ENCODE measurements at regions not wholly inside any gene's neighbourhood (a gene's known extent, or its start where the extent isn't known, plus 50 kb on each side); places are given as distances from the start of the nearest gene placed in this dataset.

DNA sequence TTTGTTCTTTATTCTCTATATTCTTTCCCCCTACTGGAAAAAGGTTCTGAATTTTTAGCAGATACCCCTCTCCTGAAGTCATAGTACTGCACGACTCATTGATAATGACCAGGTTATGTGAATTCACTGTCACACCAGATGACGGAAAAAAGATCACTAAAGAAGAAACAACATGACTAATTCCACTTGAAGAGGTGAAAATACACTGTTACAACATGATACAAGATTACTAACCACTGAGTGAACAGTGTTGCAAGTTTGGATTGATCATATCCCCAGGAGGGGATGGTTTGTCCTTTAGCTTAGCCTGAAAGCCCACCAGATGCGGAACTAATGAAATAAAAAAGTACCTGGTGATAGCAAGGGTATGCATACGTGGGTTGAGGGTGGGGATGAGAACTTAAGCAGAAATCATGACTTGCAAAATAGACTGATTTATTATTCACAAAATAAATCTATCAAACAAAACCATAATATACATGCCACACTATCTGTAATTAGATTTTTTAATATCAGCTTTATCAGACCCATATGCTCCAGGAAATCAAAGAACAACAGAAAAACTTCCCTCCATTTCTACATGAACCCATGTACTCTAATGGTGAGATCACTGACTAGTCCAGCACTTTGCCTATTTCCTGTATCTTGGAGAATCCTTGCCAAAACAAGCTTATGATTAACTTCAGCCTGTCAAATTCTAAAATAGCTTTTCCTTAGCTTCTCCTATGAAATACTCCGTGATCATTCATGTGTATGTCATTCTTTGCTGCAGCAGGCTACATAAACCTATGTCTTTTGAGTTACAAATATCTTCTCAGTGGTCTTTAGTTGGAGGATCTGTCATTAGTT, 257.4 kb upstream of the AGA start:
- TF ChIP-seq, protein P1, sequence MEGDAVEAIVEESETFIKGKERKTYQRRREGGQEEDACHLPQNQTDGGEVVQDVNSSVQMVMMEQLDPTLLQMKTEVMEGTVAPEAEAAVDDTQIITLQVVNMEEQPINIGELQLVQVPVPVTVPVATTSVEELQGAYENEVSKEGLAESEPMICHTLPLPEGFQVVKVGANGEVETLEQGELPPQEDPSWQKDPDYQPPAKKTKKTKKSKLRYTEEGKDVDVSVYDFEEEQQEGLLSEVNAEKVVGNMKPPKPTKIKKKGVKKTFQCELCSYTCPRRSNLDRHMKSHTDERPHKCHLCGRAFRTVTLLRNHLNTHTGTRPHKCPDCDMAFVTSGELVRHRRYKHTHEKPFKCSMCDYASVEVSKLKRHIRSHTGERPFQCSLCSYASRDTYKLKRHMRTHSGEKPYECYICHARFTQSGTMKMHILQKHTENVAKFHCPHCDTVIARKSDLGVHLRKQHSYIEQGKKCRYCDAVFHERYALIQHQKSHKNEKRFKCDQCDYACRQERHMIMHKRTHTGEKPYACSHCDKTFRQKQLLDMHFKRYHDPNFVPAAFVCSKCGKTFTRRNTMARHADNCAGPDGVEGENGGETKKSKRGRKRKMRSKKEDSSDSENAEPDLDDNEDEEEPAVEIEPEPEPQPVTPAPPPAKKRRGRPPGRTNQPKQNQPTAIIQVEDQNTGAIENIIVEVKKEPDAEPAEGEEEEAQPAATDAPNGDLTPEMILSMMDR (conservative IDR thresholded peaks at IDR 0.05; ENCODE audit: low read depth, low read length): no peak
- H3K4me3 ChIP-seq (ENCODE audit: low read depth, low read length): no peak overlapping the region
- peak; percentile 88 for DNase-seq (ENCODE audit: low read depth)

DNA sequence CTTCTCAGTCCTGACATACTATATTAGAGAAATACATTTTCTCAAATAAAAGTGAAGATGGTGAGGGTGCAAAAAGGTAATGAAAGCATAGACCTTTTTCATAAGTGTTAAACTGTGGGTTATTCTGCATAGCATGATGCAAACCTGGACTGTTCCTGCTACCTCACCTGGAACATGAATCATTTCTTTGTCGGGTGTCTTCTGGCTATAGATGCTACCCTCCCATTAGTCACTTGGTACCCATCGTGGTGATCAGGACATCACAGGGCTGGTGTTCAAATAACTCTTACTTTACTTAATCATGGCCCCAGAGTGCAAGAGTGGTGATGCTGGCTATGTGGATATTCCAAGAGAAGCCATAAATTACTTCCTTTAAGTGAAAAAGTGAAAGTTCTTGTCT, 264.7 kb upstream of the AGA start:
- no peak overlapping the region for H3K4me3 ChIP-seq (ENCODE audit: low read depth, low read length)
- no peak for DNase-seq (ENCODE audit: low read depth)
- TF ChIP-seq, protein P1 (conservative IDR thresholded peaks at IDR 0.05; ENCODE audit: low read depth, low read length): no peak

DNA sequence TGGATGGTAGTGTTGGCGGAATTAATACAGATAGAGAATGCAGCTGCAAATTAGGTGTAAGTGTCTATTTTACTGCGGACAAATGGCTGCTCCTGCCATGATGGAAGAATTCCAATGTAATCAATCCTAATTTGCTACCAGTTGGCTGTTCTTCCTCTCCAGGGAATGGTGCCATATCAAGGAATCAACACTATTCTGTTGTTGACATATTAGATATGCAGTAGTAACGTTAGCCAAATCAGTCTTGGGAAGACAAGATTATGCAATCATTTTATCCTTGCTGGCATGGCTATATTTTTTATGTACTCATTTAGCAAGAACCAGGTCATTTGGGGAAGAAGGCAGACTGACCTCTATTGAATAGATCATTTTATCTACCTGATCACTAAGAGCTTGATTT, 271.2 kb upstream of the AGA start:
- DNase-seq (ENCODE audit: low read depth): no peak
- TF ChIP-seq, protein P1 (conservative IDR thresholded peaks at IDR 0.05; ENCODE audit: low read depth, low read length): no peak
- no peak overlapping the region for H3K4me3 ChIP-seq (ENCODE audit: low read depth, low read length)

DNA sequence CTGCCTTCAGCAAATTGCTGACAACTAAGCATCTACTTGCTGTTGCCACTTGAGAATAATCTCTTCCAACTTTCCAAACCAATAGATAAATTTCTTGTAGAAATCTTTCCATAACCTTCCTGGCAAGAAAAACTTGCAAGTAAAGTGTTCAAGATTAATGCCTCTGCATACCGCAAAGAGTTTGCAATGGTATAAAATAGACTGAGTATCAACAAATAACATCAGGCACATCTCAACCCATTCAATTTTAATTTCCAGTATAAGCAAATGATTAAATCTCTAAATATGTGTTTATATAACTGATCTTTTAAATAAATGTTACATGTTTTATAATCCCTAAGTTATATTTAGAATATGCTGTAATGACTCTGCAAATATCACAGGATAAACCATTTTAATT, 275.2 kb upstream of the AGA start:
- TF ChIP-seq, protein P1 (conservative IDR thresholded peaks at IDR 0.05; ENCODE audit: low read depth, low read length): no peak
- no peak overlapping the region for H3K4me3 ChIP-seq (ENCODE audit: low read depth, low read length)
- DNase-seq (ENCODE audit: low read depth): no peak

DNA sequence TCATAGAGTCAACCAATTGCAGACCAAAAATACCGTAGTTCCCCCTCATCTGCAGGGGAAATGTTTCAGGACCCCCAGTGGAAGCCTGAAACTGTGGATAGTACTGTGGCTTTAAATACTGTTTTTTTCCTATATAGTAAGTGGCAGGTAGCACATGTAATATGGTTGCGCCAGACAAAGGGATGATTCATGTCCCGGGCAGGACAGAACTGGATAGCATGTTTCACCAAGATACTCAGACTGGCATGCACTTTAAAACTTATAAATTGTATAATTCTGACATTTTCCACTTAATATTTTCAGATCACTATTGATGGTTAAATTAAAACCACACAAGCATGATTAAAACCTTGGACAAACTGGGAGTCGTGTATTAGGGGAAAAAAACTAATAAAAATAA, 276.3 kb upstream of the AGA start:
- no peak overlapping the region for H3K4me3 ChIP-seq (ENCODE audit: low read depth, low read length)
- no peak for DNase-seq (ENCODE audit: low read depth)
- TF ChIP-seq, protein P1 (conservative IDR thresholded peaks at IDR 0.05; ENCODE audit: low read depth, low read length): no peak

DNA sequence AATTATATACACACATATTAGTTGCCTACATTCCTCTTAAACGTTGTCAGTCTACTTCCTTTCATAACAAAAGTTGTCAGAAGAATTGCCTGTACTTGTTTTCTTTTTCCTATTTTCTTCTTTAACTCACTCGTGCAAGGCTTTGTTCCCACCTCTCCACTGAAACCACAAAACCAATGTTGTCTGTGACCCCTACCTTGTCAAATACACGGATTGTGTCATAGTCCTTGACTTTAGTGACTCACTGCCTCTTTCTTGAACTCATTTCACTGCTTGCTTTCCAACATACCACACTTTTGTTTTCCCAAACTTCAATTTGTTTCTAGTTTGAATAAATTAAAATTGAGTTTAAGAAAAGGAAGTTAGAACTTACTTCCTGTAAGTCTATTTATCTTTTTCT, 283.9 kb upstream of the AGA start:
- no peak for DNase-seq (ENCODE audit: low read depth)
- TF ChIP-seq, protein P1 (conservative IDR thresholded peaks at IDR 0.05; ENCODE audit: low read depth, low read length): no peak
- no peak overlapping the region for H3K4me3 ChIP-seq (ENCODE audit: low read depth, low read length)

Data from epithelial cell of proximal tubule (primary cell).